ENCODE measurements at regions not wholly inside any gene's neighbourhood (a gene's known extent, or its start where the extent isn't known, plus 50 kb on each side); places are given as distances from the start of the nearest gene placed in this dataset.

GRCh38 chr1:95730986-95731385, 497.0 kb downstream of the RWDD3 start:
- H3K79me2 ChIP-seq (ENCODE audit: control insufficient read depth in 1 of 2, insufficient read depth in 2 of 2, low read length in 2 of 2): no peaks in the 10 kb centered on the region
- no peak overlapping the region for H4K91ac ChIP-seq (replicated peaks; ENCODE audit: insufficient read length, low read length)
- H4K8ac ChIP-seq (ENCODE audit: extremely low read depth, insufficient read depth, low read length): no peak overlapping the region
- no peak overlapping the region for H3K18ac ChIP-seq (ENCODE audit: extremely low read depth, low read length)
- H2BK15ac ChIP-seq (ENCODE audit: low read length): no peak overlapping the region
- 94% methylated on average over 3 of the region's 3 CpGs; no CpG with 5 or more reads in 1 of the 2 experiments for WGBS, 2 experiments (ENCODE audit: extremely low coverage in 1 of 2, insufficient coverage in 1 of 2, insufficient read length in 1 of 2, insufficient replicate concordance in 2 of 2, low coverage in 1 of 2, low lambda C conversion rate in 2 of 2, missing lambda C conversion rate in 1 of 2)
- no peak overlapping the region for H3K4ac ChIP-seq (replicated peaks; ENCODE audit: insufficient read length, low read depth, low read length)
- no peak overlapping the region for H3K4me2 ChIP-seq (ENCODE audit: insufficient read depth in 1 of 2, low read depth in 2 of 2, low read length in 2 of 2)
- no peaks in the 10 kb centered on the region for H3K9me3 ChIP-seq (ENCODE audit: insufficient read depth in 2 of 2, low read depth in 1 of 2, low read length in 1 of 2)
- no peak overlapping the region for H2BK120ac ChIP-seq (replicated peaks; ENCODE audit: low read depth, low read length)
- no peak overlapping the region for H3K56ac ChIP-seq (replicated peaks; ENCODE audit: insufficient read length, low read depth, low read length)
- FAIRE-seq (no peak), DNase-seq (ENCODE audit: low read depth in 1 of 2, low spot score in 2 of 2) (no peak)
- H2BK20ac ChIP-seq (ENCODE audit: low read length): no peak overlapping the region
- no peaks in the 10 kb centered on the region for H3K4me1 ChIP-seq (replicated peaks in 1 of 4; ENCODE audit: control insufficient read depth in 3 of 4, insufficient read depth in 4 of 4, low read length in 3 of 4)
- no peaks in the 10 kb centered on the region for H3K79me1 ChIP-seq (ENCODE audit: low read depth, low read length)
- H3K27ac ChIP-seq (ENCODE audit: low read depth, low read length): no peak overlapping the region
- no peak overlapping the region for H3K23ac ChIP-seq (ENCODE audit: insufficient read length)
- no peak overlapping the region for H3K9ac ChIP-seq (replicated peaks in 1 of 4; ENCODE audit: extremely low read depth in 1 of 4, low read depth in 3 of 4, low read length in 3 of 4)
- TF ChIP-seq EP300 (IDR thresholded peaks at IDR 0.05; ENCODE audit: borderline replicate concordance in 1 of 2, low read depth in 2 of 2, low read length in 2 of 2) (no peak), CHD2 (IDR thresholded peaks at IDR 0.05; ENCODE audit: low read length) (no peak), FOSL1 (IDR thresholded peaks at IDR 0.05; ENCODE audit: insufficient read depth, low read depth, low read length) (no peak), GTF2F1 (IDR thresholded peaks at IDR 0.05; ENCODE audit: borderline replicate concordance, low read depth, low read length) (no peak), USF2 (IDR thresholded peaks at IDR 0.05; ENCODE audit: low read length) (no peak)
- no peak overlapping the region for H3K4me3 ChIP-seq (ENCODE audit: extremely low read depth in 1 of 4, insufficient read depth in 2 of 4, low read depth in 3 of 4, low read length in 4 of 4)
- H3K23me2 ChIP-seq (ENCODE audit: low read depth, low read length): no peaks in the 10 kb centered on the region
- H3K27me3 ChIP-seq (replicated peaks in 1 of 4; ENCODE audit: control insufficient read depth in 3 of 4, extremely low read depth in 1 of 4, insufficient read depth in 3 of 4, low read length in 3 of 4): no peaks in the 10 kb centered on the region
- POLR2A ChIA-PET (ENCODE audit: partially characterized antibody): no interaction called here
- no peak overlapping the region for H2BK5ac ChIP-seq (ENCODE audit: low read depth, low read length)
- H2AFZ ChIP-seq (ENCODE audit: low read length): 0 out of 2 replicates have a peak overlapping the region, but pooled peaks have one; percentile 26
- no peaks in the 10 kb centered on the region for H4K20me1 ChIP-seq (replicated peaks in 1 of 2; ENCODE audit: control insufficient read depth in 1 of 2, insufficient read depth in 2 of 2, low read length in 2 of 2)
- H2BK12ac ChIP-seq (ENCODE audit: low read depth, low read length): no peak overlapping the region
- H3K14ac ChIP-seq (ENCODE audit: insufficient read length): no peak overlapping the region
- H4K5ac ChIP-seq (ENCODE audit: insufficient read length, low read depth, low read length): no peak overlapping the region
- CTCF ChIA-PET (ENCODE audit: partially characterized antibody): no interaction called here
- no peaks in the 10 kb centered on the region for H3K36me3 ChIP-seq (ENCODE audit: control insufficient read depth in 2 of 4, insufficient read depth in 4 of 4, low read length in 3 of 4)
- H2AK5ac ChIP-seq (ENCODE audit: low read depth, low read length): no peak overlapping the region

Data from H1 (cell line).